GM21526 (cell line): ENCODE measurements at regions not wholly inside any gene's neighbourhood (a gene's known extent, or its start where the extent isn't known, plus 50 kb on each side); places are given as distances from the start of the nearest gene placed in this dataset.

ENCODE experiments used
- ATAC-seq: cut with Tn5 transposase; IDR thresholded peaks from one replicate; pipeline ENCODE4 v1.9.1; 2021; ENCODE audit warnings: moderate library complexity; ENCODE audit not compliant: unreplicated experiment, low FRiP score

- no peak for ATAC-seq
These were observed 202.8 kb upstream of the DIO3 start for GRCh38 chr14:101358320-101359125.

- no peak for ATAC-seq
These were observed 201.9 kb upstream of the DIO3 start for GRCh38 chr14:101359221-101360053.

- ATAC-seq: no peak
These were observed 201.0 kb upstream of the DIO3 start for GRCh38 chr14:101360054-101360911.

GRCh38 chr14:101361044-101361443 lies 200.3 kb upstream of the DIO3 start:
- ATAC-seq: no peak

GRCh38 chr14:101361451-101362433 lies 199.6 kb upstream of the DIO3 start:
- ATAC-seq: no peak

- no peak for ATAC-seq
These were observed 198.6 kb upstream of the DIO3 start for GRCh38 chr14:101362529-101363260.

GRCh38 chr14:101363261-101363555 lies 198.1 kb upstream of the DIO3 start:
- no peak for ATAC-seq

- no peak for ATAC-seq
These were observed 197.4 kb upstream of the DIO3 start for GRCh38 chr14:101363880-101364391.

- ATAC-seq: no peak
These were observed 196.6 kb upstream of the DIO3 start for GRCh38 chr14:101364503-101365328.

GRCh38 chr14:101365329-101366158 lies 195.8 kb upstream of the DIO3 start:
- no peak for ATAC-seq

- no peak for ATAC-seq
These were observed 193.7 kb upstream of the DIO3 start for GRCh38 chr14:101367421-101368261.

- ATAC-seq: no peak
These were observed 192.7 kb upstream of the DIO3 start for GRCh38 chr14:101368629-101369028.

- ATAC-seq: no peak
These were observed 191.9 kb upstream of the DIO3 start for GRCh38 chr14:101369194-101369915.

GRCh38 chr14:101369916-101370592 lies 191.2 kb upstream of the DIO3 start:
- ATAC-seq: no peak
